HUES6 (cell line): ENCODE measurements at regions not wholly inside any gene's neighbourhood (a gene's known extent, or its start where the extent isn't known, plus 50 kb on each side); places are given as distances from the start of the nearest gene placed in this dataset.

ENCODE experiments used
- H3K27ac ChIP-seq: 2 replicates; pipeline ENCODE4 v1.7.0; 2013; ENCODE audit warnings: low read depth, mild to moderate bottlenecking, low read length, inconsistent platforms
- H3K27me3 ChIP-seq: 2 replicates; pipeline ENCODE4 v1.6.1; 2013; ENCODE audit warnings: low read length; ENCODE audit not compliant: control insufficient read depth, insufficient read depth
- H3K36me3 ChIP-seq: 2 replicates; pipeline ENCODE4 v1.6.1; 2013; ENCODE audit warnings: low read length; ENCODE audit not compliant: control insufficient read depth, insufficient read depth
- H3K4me1 ChIP-seq: 2 replicates; pipeline ENCODE4 v1.6.1; 2013; ENCODE audit warnings: low read length; ENCODE audit not compliant: control insufficient read depth, insufficient read depth
- H3K4me3 ChIP-seq: 2 replicates; pipeline ENCODE4 v1.5.1; 2013; ENCODE audit warnings: low read depth, low read length
- H3K9ac ChIP-seq: one replicate; pipeline ENCODE4 v1.6.1; 2013; ENCODE audit warnings: mild to moderate bottlenecking, low read length
- H3K9me3 ChIP-seq: 2 replicates; pipeline ENCODE4 v1.6.1; 2013; ENCODE audit warnings: low read depth, low read length; ENCODE audit not compliant: control insufficient read depth, insufficient read depth

DNA sequence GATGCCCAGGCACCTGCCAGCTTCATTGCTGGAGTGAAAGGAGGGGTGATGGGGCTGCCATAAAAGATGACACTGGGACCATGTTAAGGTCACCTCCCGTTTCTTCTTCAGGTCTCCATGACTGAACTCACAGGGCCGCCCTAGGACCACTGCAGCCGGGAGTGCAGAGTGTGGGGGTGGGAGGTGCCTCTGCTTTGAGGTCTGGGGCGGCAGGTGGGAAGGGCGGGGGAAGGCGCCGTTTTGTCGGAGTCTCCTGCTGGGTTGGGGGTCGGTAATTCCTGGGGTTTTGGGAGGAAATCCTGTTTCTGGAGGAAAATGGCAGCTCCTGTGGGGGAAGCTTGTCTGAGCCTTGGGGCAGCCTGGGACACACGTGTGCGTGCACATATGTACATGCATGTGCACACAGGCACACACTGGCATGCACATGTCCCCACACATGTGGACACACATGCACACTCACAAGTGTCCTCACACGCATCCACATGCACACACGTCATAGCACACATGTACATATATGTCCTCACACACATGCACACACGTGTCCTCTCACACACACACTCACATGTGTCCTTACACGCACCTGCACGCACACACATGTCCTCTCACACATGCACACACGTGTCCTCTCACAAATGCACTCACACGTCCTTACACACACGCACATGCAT lies 990.9 kb downstream of the BRD1 start:
- H3K4me3 ChIP-seq: no peak overlapping the region
- H3K27ac ChIP-seq: no peak overlapping the region
- no peaks in the 10 kb centered on the region for H3K36me3 ChIP-seq
- H3K27me3 ChIP-seq: no peaks in the 10 kb centered on the region
- H3K4me1 ChIP-seq: no peaks in the 10 kb centered on the region
- peaks cover 22% of the 10 kb centered on the region for H3K9me3 ChIP-seq
- no peak overlapping the region for H3K9ac ChIP-seq

DNA sequence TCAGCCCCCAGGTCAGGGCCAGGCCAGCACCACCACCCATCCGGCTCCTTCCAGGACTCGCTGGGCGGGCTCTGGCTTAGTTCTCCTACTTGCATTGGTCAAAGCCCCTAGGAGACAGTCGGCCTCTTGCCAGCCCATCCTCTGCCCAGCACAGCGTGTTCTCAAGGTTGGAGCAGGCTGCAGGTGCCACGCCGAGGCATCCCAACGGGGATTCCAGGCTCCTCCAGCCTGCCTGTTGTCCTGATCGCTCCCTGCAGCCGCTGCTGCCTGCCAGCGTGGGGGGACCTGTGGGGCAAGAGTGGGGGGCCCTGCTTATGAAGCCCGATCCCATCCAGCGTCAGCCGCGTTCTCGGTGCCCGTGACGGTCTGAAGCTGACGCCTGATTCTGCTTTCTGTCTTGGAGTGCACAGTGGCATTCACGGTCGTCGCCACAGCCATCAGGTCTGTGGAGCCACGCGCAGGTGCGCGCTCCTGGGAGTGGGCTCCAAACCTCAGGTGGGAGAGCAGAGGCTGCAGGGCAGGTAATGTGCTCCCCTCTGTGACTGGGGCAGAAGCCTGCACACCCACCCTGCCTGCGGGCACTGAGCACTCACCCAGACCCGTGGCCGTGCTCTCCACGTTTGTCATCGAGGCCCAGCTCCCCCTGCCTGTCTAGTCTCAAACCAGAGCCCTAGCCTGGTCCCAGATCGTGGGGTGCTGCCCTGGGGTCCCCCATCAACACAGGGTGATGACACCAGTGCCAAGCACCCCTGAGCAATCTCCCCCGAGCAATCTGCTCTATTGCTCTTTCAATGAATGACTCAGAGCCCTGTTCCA lies 991.6 kb downstream of the BRD1 start:
- H3K9ac ChIP-seq: no peak overlapping the region
- no peaks in the 10 kb centered on the region for H3K4me1 ChIP-seq
- H3K27me3 ChIP-seq: no peaks in the 10 kb centered on the region
- peaks cover 24% of the 10 kb centered on the region for H3K9me3 ChIP-seq
- no peak overlapping the region for H3K27ac ChIP-seq
- H3K4me3 ChIP-seq: no peak overlapping the region
- no peaks in the 10 kb centered on the region for H3K36me3 ChIP-seq

DNA sequence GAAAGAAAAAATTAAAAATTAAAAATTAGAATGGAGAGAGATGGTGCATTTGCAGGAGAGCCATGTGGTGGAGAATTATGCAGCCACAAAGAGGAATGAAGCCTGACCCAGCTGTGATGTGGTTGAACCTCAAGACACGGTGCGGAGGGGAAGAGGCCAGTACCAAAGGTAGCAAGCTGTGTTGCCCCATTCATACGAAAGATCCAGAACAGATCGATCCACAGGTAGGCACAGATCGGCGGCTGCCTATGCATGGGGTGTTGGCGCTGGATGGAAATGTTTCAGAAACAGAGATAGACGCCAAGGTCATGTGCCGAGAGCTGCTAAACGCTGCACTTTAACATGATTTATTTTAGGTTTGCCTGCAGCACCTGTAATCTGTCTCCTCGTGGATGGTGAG lies 992.3 kb downstream of the BRD1 start:
- H3K9me3 ChIP-seq: peaks cover 28% of the 10 kb centered on the region
- no peak overlapping the region for H3K27ac ChIP-seq
- no peak overlapping the region for H3K4me3 ChIP-seq
- no peaks in the 10 kb centered on the region for H3K27me3 ChIP-seq
- H3K36me3 ChIP-seq: no peaks in the 10 kb centered on the region
- no peak overlapping the region for H3K9ac ChIP-seq
- H3K4me1 ChIP-seq: no peaks in the 10 kb centered on the region

DNA sequence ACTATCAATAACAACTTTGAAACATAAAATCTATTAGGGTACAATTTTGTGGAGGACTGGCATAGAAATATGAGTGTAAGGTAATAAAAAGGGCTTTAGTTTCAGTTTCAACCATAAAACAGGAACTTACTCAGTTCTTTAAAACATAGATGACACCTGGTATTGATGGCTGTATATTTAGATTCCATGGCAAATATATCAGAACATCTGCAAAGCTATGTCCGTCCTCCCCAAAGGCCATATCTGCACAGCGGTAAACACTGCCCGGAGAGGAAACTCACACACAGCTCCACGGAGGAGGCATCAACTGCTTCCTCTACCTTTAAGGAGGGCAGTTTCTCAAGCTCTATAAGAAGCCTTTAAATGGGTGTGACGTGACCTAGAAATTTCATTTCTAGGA lies 993.3 kb downstream of the BRD1 start:
- H3K4me1 ChIP-seq: no peaks in the 10 kb centered on the region
- H3K36me3 ChIP-seq: no peaks in the 10 kb centered on the region
- H3K27me3 ChIP-seq: no peaks in the 10 kb centered on the region
- H3K9ac ChIP-seq: no peak overlapping the region
- no peak overlapping the region for H3K4me3 ChIP-seq
- peaks cover 33% of the 10 kb centered on the region for H3K9me3 ChIP-seq
- no peak overlapping the region for H3K27ac ChIP-seq

DNA sequence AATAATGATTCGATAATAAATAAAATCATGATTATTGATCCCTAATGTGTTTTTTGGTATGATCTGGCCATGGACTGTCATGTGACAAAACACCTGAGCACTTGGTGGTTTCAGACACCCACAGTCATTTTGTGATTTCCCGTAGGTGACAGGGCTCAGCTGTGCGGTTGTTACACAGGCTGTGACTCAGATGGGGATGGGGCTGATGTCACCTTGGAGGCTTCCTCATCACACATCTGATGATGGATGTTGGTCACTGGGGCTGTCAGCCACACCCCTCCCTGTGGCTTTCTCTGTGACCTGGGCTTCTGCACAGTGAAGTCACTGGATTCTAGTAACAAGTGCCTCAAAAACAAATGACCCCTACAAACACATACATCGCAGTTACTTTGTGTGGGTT lies 995.1 kb downstream of the BRD1 start:
- Histone ChIP-seq H3K27me3 (no peaks in the 10 kb centered on the region), H3K9me3 (peaks cover 33% of the 10 kb centered on the region), H3K27ac (no peak overlapping the region), H3K9ac (no peak overlapping the region), H3K4me1 (peaks cover 2% of the 10 kb centered on the region; the same call in 1 of the 2 replicates), H3K36me3 (no peaks in the 10 kb centered on the region), H3K4me3 (no peak overlapping the region)

DNA sequence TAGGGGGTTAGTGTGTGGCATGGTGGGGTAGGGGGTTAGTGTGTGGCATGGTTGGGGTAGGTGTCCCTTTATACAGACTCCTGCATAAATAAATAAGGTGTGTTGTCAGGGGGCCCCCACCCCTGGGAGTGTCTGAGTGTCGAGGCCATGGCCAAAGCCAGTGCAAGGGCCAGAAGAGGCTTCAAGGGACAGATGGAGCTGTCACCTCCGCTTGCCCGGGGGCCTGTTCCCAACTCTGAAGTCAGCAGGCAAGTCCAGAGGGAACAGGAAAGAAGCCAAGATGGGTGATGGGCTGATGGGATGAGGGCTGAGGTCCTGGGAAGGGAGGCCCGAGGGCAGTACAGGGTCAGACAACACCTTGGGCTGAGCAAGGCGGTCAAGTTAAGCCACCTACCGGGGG lies 997.8 kb downstream of the BRD1 start:
- H3K36me3 ChIP-seq: no peaks in the 10 kb centered on the region
- H3K4me3 ChIP-seq: no peak overlapping the region
- H3K9me3 ChIP-seq: peaks cover 27% of the 10 kb centered on the region
- H3K4me1 ChIP-seq: peaks cover 2% of the 10 kb centered on the region; the same call in 1 of the 2 replicates
- H3K27me3 ChIP-seq: no peaks in the 10 kb centered on the region
- no peak overlapping the region for H3K9ac ChIP-seq
- H3K27ac ChIP-seq: no peak overlapping the region

DNA sequence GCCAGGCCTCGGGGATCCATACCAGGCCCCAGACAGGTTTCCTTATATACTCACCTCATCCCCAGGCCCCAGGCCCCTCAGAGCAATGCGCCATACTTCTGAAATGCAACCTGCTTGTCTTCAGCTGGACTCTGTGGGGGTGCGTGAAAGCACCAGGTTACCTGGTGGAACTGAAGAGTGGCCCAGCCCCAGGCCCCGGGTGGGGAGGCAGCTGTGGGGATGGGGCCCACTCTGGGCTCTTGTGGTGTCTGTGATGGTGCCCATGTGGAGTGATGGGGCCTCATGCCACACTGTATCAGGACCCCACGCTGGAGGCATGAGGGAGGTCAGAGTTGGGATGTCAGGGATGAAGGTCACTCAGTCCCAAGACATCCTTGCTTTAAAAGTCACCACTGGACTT lies 999.0 kb downstream of the BRD1 start:
- Histone ChIP-seq H3K9ac (no peak overlapping the region), H3K4me3 (no peak overlapping the region), H3K36me3 (no peaks in the 10 kb centered on the region), H3K27ac (no peak overlapping the region), H3K4me1 (peaks cover 2% of the 10 kb centered on the region; the same call in 1 of the 2 replicates), H3K9me3 (peaks cover 27% of the 10 kb centered on the region), H3K27me3 (no peaks in the 10 kb centered on the region)

DNA sequence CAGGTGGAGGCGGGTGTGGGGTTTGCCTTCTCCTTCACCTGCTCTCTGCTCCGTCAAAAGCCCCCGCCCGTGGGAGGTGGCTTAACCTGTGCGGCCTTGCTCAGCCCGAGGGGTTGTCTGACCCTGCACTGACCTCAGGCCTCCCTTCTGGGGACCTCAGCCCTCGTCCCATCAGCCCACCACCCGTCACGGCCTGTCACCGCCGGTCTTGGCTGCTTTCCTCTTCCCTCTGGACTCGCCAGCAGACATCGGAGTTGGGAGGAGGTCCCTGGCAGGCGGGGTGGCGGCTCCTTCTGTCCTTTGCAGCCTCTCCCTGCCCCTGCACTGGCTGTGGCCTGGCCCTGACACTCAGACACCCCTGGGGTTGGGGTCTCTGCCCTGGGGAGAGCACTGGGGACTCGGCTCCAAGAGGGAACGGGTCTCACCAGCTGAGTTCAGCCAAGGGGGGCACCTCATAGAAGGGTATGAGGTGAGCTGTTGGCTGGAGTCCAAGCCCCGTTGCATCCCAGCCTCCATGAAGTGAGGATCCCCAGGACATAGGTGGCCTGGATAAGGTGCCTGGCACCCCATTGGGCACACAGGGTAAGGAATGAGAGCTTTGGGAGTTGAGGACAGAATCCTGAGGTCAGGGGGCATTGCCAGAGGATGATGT lies 999.6 kb downstream of the BRD1 start:
- Histone ChIP-seq H3K27me3 (no peaks in the 10 kb centered on the region), H3K36me3 (no peaks in the 10 kb centered on the region)

DNA sequence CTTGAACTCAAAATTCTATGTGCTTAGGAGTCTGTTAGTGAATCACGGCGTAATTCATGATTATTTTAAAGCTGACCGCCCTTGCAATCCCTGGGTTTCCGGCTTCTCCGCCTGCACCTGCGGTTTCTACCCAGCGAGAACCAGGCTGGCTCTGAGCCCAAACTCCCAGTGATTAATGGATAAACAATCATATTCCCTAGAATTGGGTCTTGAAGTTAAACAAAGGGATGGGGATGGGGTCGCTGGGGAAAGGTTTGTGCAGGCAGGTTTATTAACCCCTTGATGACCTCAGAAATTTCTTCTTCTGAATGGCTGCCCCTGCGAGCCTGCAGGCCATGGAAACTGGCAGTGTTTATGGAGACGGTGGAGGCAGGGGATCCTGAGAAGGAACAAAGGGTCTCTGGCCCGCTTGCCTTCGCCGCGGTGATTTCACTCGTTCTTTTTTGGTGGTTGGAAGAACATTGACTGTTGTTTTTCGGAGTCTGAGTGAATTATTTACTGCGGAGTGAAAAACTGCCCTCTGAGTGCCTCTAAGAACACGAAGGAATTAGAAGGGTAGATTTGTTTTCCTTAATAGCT lies 1000.3 kb downstream of the BRD1 start:
- Histone ChIP-seq H3K27me3 (no peaks in the 10 kb centered on the region), H3K4me1 (peaks cover 2% of the 10 kb centered on the region; the same call in 1 of the 2 replicates), H3K36me3 (no peaks in the 10 kb centered on the region), H3K9me3 (peaks cover 16% of the 10 kb centered on the region), H3K4me3 (no peak overlapping the region), H3K27ac (no peak overlapping the region), H3K9ac (no peak overlapping the region)

More for the DNA sequence above, 999.6 kb downstream of the BRD1 start:
- no peak overlapping the region for H3K9ac ChIP-seq
- H3K27ac ChIP-seq: no peak overlapping the region
- H3K4me1 ChIP-seq: peaks cover 2% of the 10 kb centered on the region; the same call in 1 of the 2 replicates
- H3K4me3 ChIP-seq: no peak overlapping the region
- peaks cover 23% of the 10 kb centered on the region for H3K9me3 ChIP-seq

DNA sequence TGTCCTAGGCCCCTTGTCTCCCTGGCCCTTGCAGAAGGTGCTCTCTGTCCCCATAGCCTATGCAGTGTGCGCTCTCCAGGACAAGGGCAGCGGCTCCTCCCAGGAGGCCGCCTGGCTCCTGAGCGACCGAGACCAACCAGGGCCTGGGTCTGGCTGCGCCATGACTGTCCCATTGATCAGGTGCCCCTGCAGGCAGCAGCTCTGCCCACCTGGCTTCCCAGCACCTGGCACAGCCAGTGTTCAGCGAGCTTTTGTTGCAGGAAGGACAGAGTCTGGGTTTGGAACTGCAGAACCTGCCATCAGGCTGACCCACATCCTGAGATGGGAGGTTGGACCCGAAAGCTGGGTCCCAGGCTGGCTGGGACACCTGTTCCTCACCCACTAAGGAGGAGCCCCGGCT lies 1001.1 kb downstream of the BRD1 start:
- no peak overlapping the region for H3K4me3 ChIP-seq
- H3K9ac ChIP-seq: no peak overlapping the region
- H3K4me1 ChIP-seq: peaks cover 2% of the 10 kb centered on the region; the same call in 1 of the 2 replicates
- no peaks in the 10 kb centered on the region for H3K36me3 ChIP-seq
- H3K9me3 ChIP-seq: peaks cover 11% of the 10 kb centered on the region; the same call in 1 of the 2 replicates
- no peaks in the 10 kb centered on the region for H3K27me3 ChIP-seq
- H3K27ac ChIP-seq: no peak overlapping the region
